D721Med (cell line): ENCODE measurements at regions not wholly inside any gene's neighbourhood (a gene's known extent, or its start where the extent isn't known, plus 50 kb on each side); places are given as distances from the start of the nearest gene placed in this dataset.

Experiments
- DNase-seq: peaks from one replicate; pipeline ENCODE4 v3.0.0; 2011; ENCODE audit warnings: low spot score; ENCODE audit not compliant: insufficient read length
- FAIRE-seq: peaks from 2 replicates; lab custom pipeline; 2011; peaks lifted over from hg19 to GRCh38; lab: Jason Lieb, UNC
- CTCF ChIP-seq: IDR thresholded peaks from 2 replicates; pipeline ENCODE4 v1.5.1; 2012; ENCODE audit warnings: mild to moderate bottlenecking, control low read depth; ENCODE audit not compliant: insufficient read depth; ENCODE audit errors: missing control alignments

- DNase-seq = no peak
- FAIRE-seq = no peak
- no peak for TF ChIP-seq CTCF
These were observed 1108.9 kb upstream of the CRIM1 start for GRCh38 chr2:35246702-35247101.

GRCh38 chr2:35228584-35228983 is 1127.0 kb upstream of the CRIM1 start:
- no peak for DNase-seq
- no peak for TF ChIP-seq CTCF
- no peak for FAIRE-seq

- TF ChIP-seq CTCF = no peak
- FAIRE-seq (no peak), DNase-seq (no peak)
These were observed 1135.1 kb upstream of the CRIM1 start for GRCh38 chr2:35220461-35220860.

GRCh38 chr2:35204881-35205280 is 1150.7 kb upstream of the CRIM1 start:
- no peak for TF ChIP-seq CTCF
- FAIRE-seq (no peak), DNase-seq (no peak)

GRCh38 chr2:35204323-35204722 is 1151.3 kb upstream of the CRIM1 start:
- TF ChIP-seq CTCF = no peak
- FAIRE-seq (no peak), DNase-seq (no peak)

- FAIRE-seq (no peak), DNase-seq (no peak)
- TF ChIP-seq CTCF = peak; percentile 13
These were observed 1156.3 kb upstream of the CRIM1 start for GRCh38 chr2:35199298-35199697.

- no peak for TF ChIP-seq CTCF
- DNase-seq (no peak), FAIRE-seq (no peak)
These were observed 1169.6 kb upstream of the CRIM1 start for GRCh38 chr2:35185861-35186412.
